LNCaP clone FGC (cell line): ENCODE measurements at regions not wholly inside any gene's neighbourhood (a gene's known extent, or its start where the extent isn't known, plus 50 kb on each side); places are given as distances from the start of the nearest gene placed in this dataset.

Experiments used
- DNase-seq: peaks from one replicate; pipeline ENCODE4 v3.0.0-alpha.2; 2011; ENCODE audit warnings: low read depth
- H3K4me3 ChIP-seq: 2 replicates; pipeline ENCODE4 v1.5.1; 2011; ENCODE audit warnings: mild to moderate bottlenecking, low read depth, low read length, control low read depth
- CTCF ChIP-seq: IDR thresholded peaks from 2 replicates; pipeline ENCODE4 v1.5.1; 2012; ENCODE audit warnings: mild to moderate bottlenecking; ENCODE audit not compliant: control insufficient read depth, insufficient read depth; ENCODE audit errors: extremely low read depth

DNA sequence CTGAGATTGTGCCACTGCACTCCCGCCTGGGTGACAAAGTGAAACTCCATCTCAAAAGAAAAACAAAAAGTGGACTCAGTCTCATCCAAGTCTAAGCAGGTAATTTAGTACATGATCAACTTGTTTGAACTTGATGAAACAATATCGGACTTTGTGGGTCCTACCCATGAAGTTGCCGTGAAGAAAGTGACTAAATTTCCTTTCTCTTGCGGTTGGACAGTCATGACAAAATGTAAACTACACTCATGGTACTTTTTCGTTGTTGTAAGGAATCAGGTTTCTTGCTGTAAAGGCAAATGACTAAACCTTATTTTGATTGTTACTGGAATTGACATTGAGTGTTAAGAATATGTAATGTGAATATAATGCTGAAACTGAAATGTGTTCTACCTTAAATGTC, 164.5 kb upstream of the PLET1 start:
- no peak overlapping the region for H3K4me3 ChIP-seq
- TF ChIP-seq CTCF = no peak
- no peak for DNase-seq

DNA sequence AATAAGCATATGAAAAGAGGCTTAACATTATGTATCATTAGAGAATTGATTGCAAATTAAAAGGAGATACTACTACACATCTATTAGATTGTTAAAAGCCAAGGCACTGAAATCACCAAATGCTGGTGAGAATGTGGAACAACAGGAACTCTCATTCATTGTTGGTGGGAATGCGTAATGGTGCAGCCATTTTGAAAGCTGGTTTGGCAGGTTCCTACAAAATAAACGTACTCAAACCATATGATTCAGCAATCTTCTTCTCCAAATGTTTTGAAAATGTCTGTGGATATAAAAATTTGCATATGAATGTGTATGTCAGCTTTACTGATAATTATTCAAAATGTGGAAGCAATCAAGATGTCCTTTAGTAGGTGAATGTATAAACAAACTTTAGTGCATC, 176.4 kb upstream of the PLET1 start:
- DNase-seq = peak; percentile 33
- TF ChIP-seq CTCF = no peak
- H3K4me3 ChIP-seq = no peak overlapping the region

- no peak for TF ChIP-seq CTCF
- no peak overlapping the region for H3K4me3 ChIP-seq
- DNase-seq = no peak
Measured at GRCh38 chr11:112439614-112440013, 179.0 kb upstream of the PLET1 start.

DNA sequence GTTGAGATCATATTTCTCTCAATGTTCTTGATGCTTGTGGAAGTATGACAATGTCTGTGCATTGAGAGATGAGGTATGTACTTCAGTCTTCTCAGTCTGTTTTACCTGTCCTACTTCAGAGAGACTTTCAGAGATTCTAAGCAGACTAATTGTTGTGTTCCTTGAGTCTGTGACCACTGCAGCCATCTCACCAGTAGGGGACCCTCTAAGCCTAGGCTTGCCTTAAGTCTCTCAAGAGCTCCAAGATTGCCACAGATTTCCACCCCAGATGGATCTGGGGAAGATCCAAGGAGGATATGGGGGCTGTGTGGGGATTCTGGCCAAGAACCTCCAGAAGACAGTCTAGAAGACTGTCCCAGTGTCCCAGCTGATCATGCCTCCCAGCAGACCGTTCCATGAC, 179.9 kb upstream of the PLET1 start:
- DNase-seq = no peak
- no peak for TF ChIP-seq CTCF

DNA sequence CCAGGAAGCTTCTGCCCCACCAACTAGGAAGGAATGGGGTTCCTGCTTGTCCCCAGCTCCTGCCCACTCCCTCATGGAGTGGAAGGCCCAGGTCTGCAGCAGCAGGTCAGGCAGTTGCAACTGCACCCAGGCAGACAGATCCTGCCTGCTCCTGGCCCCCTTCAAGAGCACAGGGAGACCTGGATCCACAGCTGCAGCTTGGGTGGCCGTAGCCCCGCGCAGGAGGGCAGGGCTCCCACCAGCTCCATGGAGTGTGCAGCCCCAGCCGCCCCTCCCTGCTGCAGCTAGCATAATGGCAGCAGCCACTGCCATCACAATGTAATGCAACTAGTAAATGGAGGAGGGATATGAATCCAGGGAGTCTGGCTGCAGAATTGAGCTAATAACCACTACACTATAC, 187.5 kb upstream of the PLET1 start:
- DNase-seq = no peak
- H3K4me3 ChIP-seq = no peak overlapping the region
- no peak for TF ChIP-seq CTCF

More for the DNA sequence above, 179.9 kb upstream of the PLET1 start:
- H3K4me3 ChIP-seq = no peak overlapping the region

- H3K4me3 ChIP-seq = no peak overlapping the region
- DNase-seq = no peak
- TF ChIP-seq CTCF = no peak
Measured at GRCh38 chr11:112448806-112449205, 188.1 kb upstream of the PLET1 start.

GRCh38 chr11:112451250-112451649, 190.6 kb upstream of the PLET1 start:
- TF ChIP-seq CTCF = no peak
- no peak overlapping the region for H3K4me3 ChIP-seq
- DNase-seq = no peak
